HG03175 (cell line): ENCODE measurements at regions not wholly inside any gene's neighbourhood (a gene's known extent, or its start where the extent isn't known, plus 50 kb on each side); places are given as distances from the start of the nearest gene placed in this dataset.

Source experiments
- ATAC-seq: cut with Tn5 transposase; IDR thresholded peaks from one replicate; pipeline ENCODE4 v1.9.1; 2021; ENCODE audit warnings: mild to moderate bottlenecking, moderate library complexity; ENCODE audit not compliant: unreplicated experiment

DNA sequence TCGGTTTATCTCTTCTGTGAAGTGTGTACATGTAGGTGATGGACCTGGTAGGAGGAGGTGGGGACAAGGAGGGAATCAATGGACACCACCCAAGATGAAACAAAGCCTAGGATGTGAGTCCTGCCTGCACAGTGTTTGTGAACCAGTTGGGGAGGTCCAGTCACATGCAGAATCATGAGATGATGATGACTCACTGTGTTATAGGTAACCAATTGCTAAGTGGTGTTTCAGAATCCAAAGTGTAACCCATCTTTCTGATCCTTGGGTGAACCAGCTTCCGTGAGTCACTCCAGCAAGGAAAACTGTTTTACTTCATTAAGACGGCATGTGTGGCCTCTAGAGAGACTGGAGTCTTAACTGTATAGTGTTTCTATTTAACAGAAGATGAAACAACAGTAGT, 57.9 kb upstream of the HPF1 start:
- ATAC-seq = peak; percentile 38

DNA sequence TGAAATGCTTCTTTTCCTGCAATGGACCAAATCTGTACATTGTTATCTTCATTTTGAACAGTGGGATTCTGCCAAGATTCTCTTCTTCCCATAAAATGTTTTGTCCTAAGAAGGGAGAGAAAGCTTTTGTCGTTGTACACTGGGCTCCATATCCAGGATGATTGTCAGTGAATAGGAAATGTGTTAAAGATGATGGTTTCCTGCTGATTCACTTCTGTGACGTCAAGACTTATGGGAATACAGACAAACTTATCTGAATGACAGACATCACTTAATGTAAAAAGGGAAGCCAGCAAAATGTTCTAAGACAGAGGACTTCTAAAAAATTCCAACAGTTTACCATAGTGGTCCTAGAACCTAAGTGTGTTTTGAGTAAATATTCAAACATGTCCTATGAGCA, 53.7 kb upstream of the HPF1 start:
- ATAC-seq = no peak

DNA sequence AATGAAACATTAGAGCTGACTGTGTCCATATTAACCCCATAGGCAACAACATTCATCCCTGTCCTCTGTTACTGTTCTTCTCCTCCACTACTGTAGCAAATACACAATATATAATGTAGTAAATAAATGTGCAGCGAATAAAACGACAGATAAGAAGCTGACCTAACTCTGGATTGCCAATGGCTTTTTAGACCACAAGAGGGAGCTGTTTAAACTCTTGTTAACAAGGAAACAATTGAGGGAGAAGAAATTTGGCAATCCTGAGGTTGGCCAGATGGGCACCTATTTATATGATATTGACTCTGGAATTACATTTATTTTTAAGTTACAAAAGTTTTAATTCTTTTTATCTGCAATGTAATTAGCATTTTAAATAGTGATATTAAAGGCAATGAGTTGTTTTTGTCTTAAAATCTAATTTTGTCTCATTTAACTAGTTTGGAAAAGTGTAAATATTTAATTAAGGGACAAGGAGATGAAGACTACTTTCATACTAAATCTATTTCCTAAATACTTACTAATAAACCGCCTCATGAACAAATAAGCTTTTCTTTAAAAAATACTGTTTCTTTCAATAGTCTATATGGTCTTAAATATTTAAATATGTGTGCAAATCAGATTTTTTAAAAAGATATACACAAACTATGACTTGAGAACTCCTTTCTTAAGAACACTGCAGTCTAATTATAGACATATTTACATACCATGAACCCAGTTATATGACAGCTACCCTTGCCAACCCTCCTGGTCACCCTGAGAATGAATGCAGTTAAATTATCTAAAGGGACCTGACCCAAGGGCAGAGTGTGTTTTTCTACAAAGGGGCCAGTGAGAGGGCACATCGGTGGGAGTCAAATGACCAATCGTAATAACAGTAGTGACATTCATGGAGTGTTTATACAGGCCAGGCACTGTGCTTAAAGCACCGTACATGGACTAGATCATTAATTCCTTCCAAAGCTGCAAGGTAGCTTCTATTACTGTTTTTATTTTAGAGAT, 52.9 kb upstream of the HPF1 start:
- peak; percentile 58 for ATAC-seq

DNA sequence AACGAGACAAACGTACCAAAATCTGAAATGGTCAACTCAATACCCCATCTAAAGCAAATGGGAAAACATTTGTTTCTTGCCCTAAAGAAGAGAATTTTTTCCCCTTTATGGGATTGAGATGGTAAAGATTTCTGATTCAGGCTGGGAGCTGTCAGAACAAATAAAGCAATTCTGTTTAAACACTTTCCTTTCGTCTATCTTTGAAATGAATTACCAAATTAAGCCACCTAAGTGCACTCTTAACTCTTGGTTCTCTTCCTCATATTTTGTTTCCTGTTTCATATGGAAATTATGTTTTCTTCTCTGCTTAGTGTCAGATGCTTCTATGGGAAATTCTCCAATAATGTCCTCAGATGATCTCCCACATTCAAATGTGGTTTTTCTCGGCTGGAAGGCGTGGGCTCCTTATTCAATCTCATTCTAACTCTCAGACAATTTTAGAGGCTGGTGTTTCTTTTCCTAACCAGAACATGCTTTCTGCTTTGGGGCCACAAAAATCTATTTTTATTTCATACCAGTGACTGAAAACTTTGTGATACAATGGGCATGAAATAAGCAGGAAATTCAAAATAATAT, 50.3 kb upstream of the HPF1 start:
- no peak for ATAC-seq
